ENCODE measurements at regions not wholly inside any gene's neighbourhood (a gene's known extent, or its start where the extent isn't known, plus 50 kb on each side); places are given as distances from the start of the nearest gene placed in this dataset.

DNA sequence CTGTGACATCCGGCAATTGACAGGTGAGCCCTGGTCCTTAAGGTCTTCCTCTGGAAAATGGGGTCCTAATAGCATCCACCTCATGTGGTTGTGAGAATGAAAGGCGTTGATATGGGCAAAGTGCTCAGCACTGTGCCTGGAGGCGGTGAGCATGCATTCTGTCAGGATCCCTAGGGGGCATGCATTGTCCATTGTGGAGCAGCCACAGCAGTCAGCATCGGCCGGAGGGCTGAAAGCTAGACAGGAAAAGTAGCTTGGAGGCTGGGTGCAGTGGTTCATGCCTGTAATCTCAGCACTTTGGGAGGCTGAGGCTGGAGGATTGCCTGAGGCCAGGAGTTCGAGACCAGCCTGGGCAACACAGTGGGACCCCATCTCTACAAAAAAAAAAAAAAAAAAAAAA is 122.2 kb downstream of the LHX2 start:
- DNase-seq (ENCODE audit: low spot score) (peak; percentile 53), ATAC-seq (peak; percentile 78)
- H3K36me3 Mint-ChIP-seq: no peaks in the 10 kb centered on the region
- H3K9me3 Mint-ChIP-seq: no peaks in the 10 kb centered on the region
- no peak overlapping the region for H3K4me3 Mint-ChIP-seq
- H3K4me1 Mint-ChIP-seq: no peaks in the 10 kb centered on the region
- no peaks in the 10 kb centered on the region; the same call in 1 of the 2 replicates for H3K27me3 Mint-ChIP-seq (ENCODE audit: low read depth)
- no peak overlapping the region for H3K27ac Mint-ChIP-seq
- TF ChIP-seq ZNF121 (CRISPR knock-in tag; IDR thresholded peaks at IDR 0.05) (0 out of 2 replicates have a peak, but pooled peaks have one; percentile 28), EMX1 (CRISPR knock-in tag; IDR thresholded peaks at IDR 0.05) (no peak), ESRRA (CRISPR knock-in tag; IDR thresholded peaks at IDR 0.05; ENCODE audit: borderline replicate concordance) (no peak)
- ChIA-PET CTCF (interaction anchor here (0.6 to 1.4 kb wide), 8 partner anchors 13 to 409 kb away, joined by 3 to 6 read pairs (median 3); no protein-coding TSS in a partner anchor), POLR2A (no interaction called here)

DNA sequence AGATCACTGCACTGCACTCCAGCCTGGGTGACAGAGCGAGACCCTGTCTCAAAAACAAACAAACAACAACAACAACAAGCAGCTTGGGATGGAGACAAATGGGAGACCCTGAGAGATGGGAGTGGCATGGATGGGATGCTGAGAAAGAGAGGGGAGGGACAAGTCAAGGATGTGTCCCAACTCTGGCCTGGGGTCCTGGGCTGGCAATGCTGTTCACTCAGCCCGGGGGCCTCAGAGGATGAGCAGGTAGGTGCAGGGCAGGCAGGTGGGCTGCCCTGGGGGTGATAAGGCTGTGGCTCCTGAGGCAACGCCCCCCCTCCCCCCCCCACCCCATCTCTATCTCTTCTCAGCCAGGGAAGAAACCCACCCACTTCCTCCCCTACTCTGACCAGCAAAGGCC is 123.0 kb downstream of the LHX2 start:
- Mint-ChIP-seq H3K9me3 (no peaks in the 10 kb centered on the region), H3K4me3 (no peak overlapping the region)
- POLR2A ChIA-PET: no interaction called here

GRCh38 chr9:124135813-124136365 is 121.9 kb upstream of the NEK6 start:
- H3K27ac Mint-ChIP-seq: no peak overlapping the region
- no peak overlapping the region for H3K4me3 Mint-ChIP-seq
- no peaks in the 10 kb centered on the region for H3K9me3 Mint-ChIP-seq
- CTCF ChIA-PET: interaction anchor here (0.7 to 0.9 kb wide), 2 partner anchors 9 to 691 kb away, joined by 3 to 5 read pairs; no protein-coding TSS in a partner anchor
- no peak for ATAC-seq
- no peaks in the 10 kb centered on the region for H3K27me3 Mint-ChIP-seq (ENCODE audit: low read depth)
- no peak for DNase-seq (ENCODE audit: low spot score)
- TF ChIP-seq EMX1 (CRISPR knock-in tag; IDR thresholded peaks at IDR 0.05) (no peak), NR3C1 (CRISPR knock-in tag; conservative IDR thresholded peaks at IDR 0.05; ENCODE audit: low read depth) (no peak), GRHL2 (CRISPR knock-in tag; IDR thresholded peaks at IDR 0.05; ENCODE audit: insufficient replicate concordance, severe bottlenecking) (no peak), ZNF317 (CRISPR knock-in tag; IDR thresholded peaks at IDR 0.05; ENCODE audit: borderline replicate concordance, low read depth) (no peak)
- TF ChIP-seq, protein P1, sequence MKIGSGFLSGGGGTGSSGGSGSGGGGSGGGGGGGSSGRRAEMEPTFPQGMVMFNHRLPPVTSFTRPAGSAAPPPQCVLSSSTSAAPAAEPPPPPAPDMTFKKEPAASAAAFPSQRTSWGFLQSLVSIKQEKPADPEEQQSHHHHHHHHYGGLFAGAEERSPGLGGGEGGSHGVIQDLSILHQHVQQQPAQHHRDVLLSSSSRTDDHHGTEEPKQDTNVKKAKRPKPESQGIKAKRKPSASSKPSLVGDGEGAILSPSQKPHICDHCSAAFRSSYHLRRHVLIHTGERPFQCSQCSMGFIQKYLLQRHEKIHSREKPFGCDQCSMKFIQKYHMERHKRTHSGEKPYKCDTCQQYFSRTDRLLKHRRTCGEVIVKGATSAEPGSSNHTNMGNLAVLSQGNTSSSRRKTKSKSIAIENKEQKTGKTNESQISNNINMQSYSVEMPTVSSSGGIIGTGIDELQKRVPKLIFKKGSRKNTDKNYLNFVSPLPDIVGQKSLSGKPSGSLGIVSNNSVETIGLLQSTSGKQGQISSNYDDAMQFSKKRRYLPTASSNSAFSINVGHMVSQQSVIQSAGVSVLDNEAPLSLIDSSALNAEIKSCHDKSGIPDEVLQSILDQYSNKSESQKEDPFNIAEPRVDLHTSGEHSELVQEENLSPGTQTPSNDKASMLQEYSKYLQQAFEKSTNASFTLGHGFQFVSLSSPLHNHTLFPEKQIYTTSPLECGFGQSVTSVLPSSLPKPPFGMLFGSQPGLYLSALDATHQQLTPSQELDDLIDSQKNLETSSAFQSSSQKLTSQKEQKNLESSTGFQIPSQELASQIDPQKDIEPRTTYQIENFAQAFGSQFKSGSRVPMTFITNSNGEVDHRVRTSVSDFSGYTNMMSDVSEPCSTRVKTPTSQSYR (CRISPR knock-in tag; IDR thresholded peaks at IDR 0.05): no peak
- H3K4me1 Mint-ChIP-seq: no peaks in the 10 kb centered on the region
- H3K36me3 Mint-ChIP-seq: no peaks in the 10 kb centered on the region
- POLR2A ChIA-PET: interaction anchor here (0.7 kb wide), 1 partner anchor 95 kb away, joined by 3 read pairs; no protein-coding TSS in a partner anchor

More for the DNA sequence above, 123.0 kb downstream of the LHX2 start:
- no peaks in the 10 kb centered on the region for H3K27me3 Mint-ChIP-seq (ENCODE audit: low read depth)
- TF ChIP-seq E2F1 (CRISPR knock-in tag; IDR thresholded peaks at IDR 0.05): no peak
- H3K27ac Mint-ChIP-seq: no peak overlapping the region
- no peaks in the 10 kb centered on the region for H3K36me3 Mint-ChIP-seq
- no peaks in the 10 kb centered on the region for H3K4me1 Mint-ChIP-seq
- CTCF ChIA-PET: interaction anchor here (1.0 kb wide), 1 partner anchor 191 kb away, joined by 6 read pairs; no protein-coding TSS in a partner anchor
- ATAC-seq (no peak), DNase-seq (ENCODE audit: low spot score) (no peak)

DNA sequence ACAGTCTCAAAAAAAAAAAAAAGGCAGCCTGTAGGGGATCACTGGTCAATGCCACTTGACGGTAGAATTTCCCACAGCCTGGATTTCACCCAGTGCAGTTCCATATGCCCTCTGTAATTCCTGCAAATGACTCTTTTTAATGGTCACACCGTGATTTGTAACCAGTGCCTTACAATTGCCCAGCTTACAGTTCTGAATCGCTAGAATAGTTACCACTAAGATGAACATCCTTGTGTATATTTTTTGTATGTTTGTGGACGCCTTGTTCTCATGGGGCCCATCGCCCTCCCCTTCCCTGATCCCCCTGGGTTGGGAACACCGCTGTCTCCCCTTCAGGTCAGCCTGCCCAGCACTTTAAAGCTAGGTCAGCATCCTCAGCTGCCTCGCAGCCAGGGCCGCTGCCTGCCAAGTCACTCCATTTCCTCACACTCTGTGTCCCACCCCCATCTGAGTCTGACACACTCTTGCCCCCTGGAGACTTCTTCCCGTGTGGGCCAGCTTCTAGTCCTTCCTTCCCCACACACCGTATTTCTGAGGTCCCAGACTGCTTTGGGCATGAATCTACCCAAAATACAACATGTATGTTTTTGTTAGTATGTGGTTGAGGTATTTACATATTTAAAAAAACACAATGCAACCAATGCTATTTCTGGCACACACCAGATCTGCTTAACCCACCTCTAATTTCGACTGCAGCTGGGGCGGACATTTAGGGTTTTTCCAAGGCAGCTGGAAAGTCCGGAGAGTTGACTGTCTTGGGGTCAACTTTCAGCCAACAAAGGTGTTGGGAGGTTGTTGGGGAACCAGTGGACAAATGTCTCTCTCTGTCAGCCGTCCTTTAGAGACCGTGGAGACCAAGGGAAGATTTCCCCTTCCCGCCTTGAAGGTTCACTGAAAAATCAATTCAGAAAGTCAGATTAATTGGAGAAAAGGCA is 120.5 kb upstream of the NEK6 start:
- H3K4me3 Mint-ChIP-seq: no peak overlapping the region
- no peak for TF ChIP-seq GTF2I (CRISPR knock-in tag; conservative IDR thresholded peaks at IDR 0.05)
- no peak for TF ChIP-seq ZNF317 (CRISPR knock-in tag; IDR thresholded peaks at IDR 0.05; ENCODE audit: borderline replicate concordance, low read depth)
- TF ChIP-seq ZNF423 (CRISPR knock-in tag; IDR thresholded peaks at IDR 0.05): no peak
- TF ChIP-seq, protein P2, sequence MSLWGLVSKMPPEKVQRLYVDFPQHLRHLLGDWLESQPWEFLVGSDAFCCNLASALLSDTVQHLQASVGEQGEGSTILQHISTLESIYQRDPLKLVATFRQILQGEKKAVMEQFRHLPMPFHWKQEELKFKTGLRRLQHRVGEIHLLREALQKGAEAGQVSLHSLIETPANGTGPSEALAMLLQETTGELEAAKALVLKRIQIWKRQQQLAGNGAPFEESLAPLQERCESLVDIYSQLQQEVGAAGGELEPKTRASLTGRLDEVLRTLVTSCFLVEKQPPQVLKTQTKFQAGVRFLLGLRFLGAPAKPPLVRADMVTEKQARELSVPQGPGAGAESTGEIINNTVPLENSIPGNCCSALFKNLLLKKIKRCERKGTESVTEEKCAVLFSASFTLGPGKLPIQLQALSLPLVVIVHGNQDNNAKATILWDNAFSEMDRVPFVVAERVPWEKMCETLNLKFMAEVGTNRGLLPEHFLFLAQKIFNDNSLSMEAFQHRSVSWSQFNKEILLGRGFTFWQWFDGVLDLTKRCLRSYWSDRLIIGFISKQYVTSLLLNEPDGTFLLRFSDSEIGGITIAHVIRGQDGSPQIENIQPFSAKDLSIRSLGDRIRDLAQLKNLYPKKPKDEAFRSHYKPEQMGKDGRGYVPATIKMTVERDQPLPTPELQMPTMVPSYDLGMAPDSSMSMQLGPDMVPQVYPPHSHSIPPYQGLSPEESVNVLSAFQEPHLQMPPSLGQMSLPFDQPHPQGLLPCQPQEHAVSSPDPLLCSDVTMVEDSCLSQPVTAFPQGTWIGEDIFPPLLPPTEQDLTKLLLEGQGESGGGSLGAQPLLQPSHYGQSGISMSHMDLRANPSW (CRISPR knock-in tag; conservative IDR thresholded peaks at IDR 0.05; ENCODE audit: low read depth): no peak
- no peak for TF ChIP-seq ZNF232 (CRISPR knock-in tag; IDR thresholded peaks at IDR 0.05)
- TF ChIP-seq SOX15 (CRISPR knock-in tag; IDR thresholded peaks at IDR 0.05): no peak
- H3K27ac Mint-ChIP-seq: no peak overlapping the region
- no peaks in the 10 kb centered on the region for H3K27me3 Mint-ChIP-seq (ENCODE audit: low read depth)
- no peaks in the 10 kb centered on the region for H3K4me1 Mint-ChIP-seq
- ChIA-PET POLR2A (no interaction called here), CTCF (interaction anchor here (1.0 kb wide), 1 partner anchor 11 kb away, joined by 3 read pairs; no protein-coding TSS in a partner anchor)
- H3K9me3 Mint-ChIP-seq: no peaks in the 10 kb centered on the region
- DNase-seq (ENCODE audit: low spot score) (no peak), ATAC-seq (no peak)
- no peaks in the 10 kb centered on the region for H3K36me3 Mint-ChIP-seq
